NB4 (cell line): ENCODE measurements at regions not wholly inside any gene's neighbourhood (a gene's known extent, or its start where the extent isn't known, plus 50 kb on each side); places are given as distances from the start of the nearest gene placed in this dataset.
"Not testable (repeated sequence)": the region's sequence is repeated elsewhere in the genome, so short reads cannot be mapped to it uniquely, and the experiment has no call there.

Source experiments
- CTCF ChIP-seq: IDR thresholded peaks from one replicate; pipeline ENCODE4 v1.5.1; 2012; ENCODE audit warnings: low read depth, low read length
- MAX ChIP-seq: IDR thresholded peaks from 2 replicates; pipeline ENCODE4 v1.6.1; 2011; ENCODE audit warnings: low read depth, low read length
- MYC ChIP-seq: IDR thresholded peaks from 2 replicates; pipeline ENCODE4 v1.6.1; 2011; ENCODE audit warnings: low read depth, low read length
- POLR2A ChIP-seq: IDR thresholded peaks from 2 replicates; pipeline ENCODE4 v1.6.1; 2011; ENCODE audit warnings: mild to moderate bottlenecking; ENCODE audit not compliant: insufficient read length; ENCODE audit errors: extremely low read depth

- not testable (repeated sequence) for TF ChIP-seq POLR2A, CTCF, MYC, MAX
Measured at GRCh38 chr16:16723819-16724519, 345.0 kb downstream of the NPIPA7 start.
